K562 (cell line): ENCODE measurements at regions not wholly inside any gene's neighbourhood (a gene's known extent, or its start where the extent isn't known, plus 50 kb on each side); places are given as distances from the start of the nearest gene placed in this dataset.

ENCODE experiments used
- CTCF ChIP-seq, 3 experiments: IDR thresholded peaks in 2 of 3; conservative IDR thresholded peaks in 1 of 3; 2 replicates each; pipeline ENCODE4 v1.5.1; 2011 to 2012; ENCODE audit warnings: low read length in 3 of 3, mild to moderate bottlenecking in 3 of 3, control low read depth in 2 of 3, improper control_type of control experiment in 1 of 3, inconsistent platforms in 1 of 3, low read depth in 1 of 3, mixed read lengths in 1 of 3, moderate library complexity in 1 of 3; ENCODE audit not compliant: insufficient read depth in 2 of 3
- HDAC8 ChIP-seq: fragments of 450-650 bp; IDR thresholded peaks from 2 replicates; pipeline ENCODE4 v1.6.1; 2016; ENCODE audit warnings: mild to moderate bottlenecking, missing genetic modification characterization, moderate library complexity, missing compliant biosample characterization
- MXD1 ChIP-seq: fragments of 250-450 bp; sonication (Bioruptor Pico); IDR thresholded peaks from 2 replicates; pipeline ENCODE4 v1.8.0; 2021; ENCODE audit warnings: borderline replicate concordance, mild to moderate bottlenecking, moderate library complexity; ENCODE audit not compliant: poor library complexity, severe bottlenecking
- NFIX ChIP-seq: fragments of 250-450 bp; sonication (Bioruptor Pico); IDR thresholded peaks from 2 replicates; pipeline ENCODE4 v1.4.0; 2020; ENCODE audit warnings: low read depth, mild to moderate bottlenecking, moderate library complexity
- POLR2AphosphoS5 ChIP-seq: IDR thresholded peaks from 2 replicates; pipeline ENCODE4 v1.6.1; 2011; ENCODE audit warnings: mild to moderate bottlenecking, low read depth, low read length, moderate library complexity; ENCODE audit not compliant: control insufficient read depth, insufficient read depth
- SP1 ChIP-seq: sonication (generic); formaldehyde crosslinking; IDR thresholded peaks from 2 replicates; pipeline ENCODE4 v1.8.1; 2022; ENCODE audit warnings: mild to moderate bottlenecking, missing genetic modification reagents
- SREBF2 ChIP-seq: sonication (generic); formaldehyde crosslinking; IDR thresholded peaks from 2 replicates; pipeline ENCODE4 v1.4.0; 2020; ENCODE audit warnings: mild to moderate bottlenecking, missing genetic modification reagents
- XRCC4 ChIP-seq: IDR thresholded peaks from one replicate; pipeline ENCODE4 v1.6.1; 2011; ENCODE audit not compliant: insufficient read depth, insufficient read length; ENCODE audit errors: extremely low read depth
- ZNF274 ChIP-seq: IDR thresholded peaks from 2 replicates; pipeline ENCODE4 v1.6.1; 2011; ENCODE audit warnings: low read depth, mild to moderate bottlenecking, low read length, moderate library complexity, borderline replicate concordance

DNA sequence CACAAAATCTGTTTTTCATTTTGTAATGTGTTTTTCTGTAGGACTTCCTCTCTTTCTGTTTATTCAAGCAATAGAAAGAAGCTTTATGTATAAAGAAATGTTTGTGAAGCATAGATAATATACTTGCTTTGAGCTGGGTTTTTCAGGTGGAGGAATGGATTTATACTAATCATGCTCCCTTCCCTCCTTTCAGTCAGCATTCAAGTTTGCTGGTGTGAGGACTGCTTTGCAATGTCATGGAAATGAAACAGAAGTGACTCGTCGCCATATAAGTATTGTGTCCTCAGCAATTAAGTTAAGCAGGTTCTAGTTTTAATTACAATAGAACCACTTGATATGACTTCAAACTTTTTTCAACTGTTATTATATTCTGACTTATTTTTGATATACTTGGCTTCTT lies 1447.1 kb downstream of the PCDH19 start:
- no peak for TF ChIP-seq SREBF2
- no peak for TF ChIP-seq SP1 (CRISPR knock-in tag)
- TF ChIP-seq POLR2AphosphoS5 = no peak
- TF ChIP-seq MXD1 (CRISPR knock-in tag) = no peak
- no peak for TF ChIP-seq NFIX (CRISPR knock-in tag)
- TF ChIP-seq CTCF (IDR thresholded peaks at IDR 0.05 in 2 of 3, conservative IDR thresholded peaks at IDR 0.05 in 1 of 3; ENCODE audit: insufficient read depth in 2 of 3, low read depth in 1 of 3, low read length in 3 of 3) = no peak
- TF ChIP-seq XRCC4 = no peak
- no peak for TF ChIP-seq ZNF274
- TF ChIP-seq HDAC8 (tag) = no peak
